Right kidney (tissue), 1 donor: ENCODE measurements at regions not wholly inside any gene's neighbourhood (a gene's known extent, or its start where the extent isn't known, plus 50 kb on each side); places are given as distances from the start of the nearest gene placed in this dataset.
A peak's percentile ranks its signal among the peaks of the same experiment; 100 is the strongest.

Experiments used
- DNase-seq: peaks from one replicate; pipeline ENCODE4 v3.0.0-alpha.2; 2016

- DNase-seq: no peak
These were observed 131.5 kb downstream of the FAM161A start for GRCh38 chr2:61722318-61722717.

- DNase-seq: no peak
These were observed 132.5 kb downstream of the FAM161A start for GRCh38 chr2:61721382-61721781.

GRCh38 chr2:61720911-61721310, 132.9 kb downstream of the FAM161A start:
- no peak for DNase-seq

GRCh38 chr2:61718965-61719364, 134.9 kb downstream of the FAM161A start:
- DNase-seq: no peak

GRCh38 chr2:61715506-61715905, 138.4 kb downstream of the FAM161A start:
- DNase-seq: no peak

DNA sequence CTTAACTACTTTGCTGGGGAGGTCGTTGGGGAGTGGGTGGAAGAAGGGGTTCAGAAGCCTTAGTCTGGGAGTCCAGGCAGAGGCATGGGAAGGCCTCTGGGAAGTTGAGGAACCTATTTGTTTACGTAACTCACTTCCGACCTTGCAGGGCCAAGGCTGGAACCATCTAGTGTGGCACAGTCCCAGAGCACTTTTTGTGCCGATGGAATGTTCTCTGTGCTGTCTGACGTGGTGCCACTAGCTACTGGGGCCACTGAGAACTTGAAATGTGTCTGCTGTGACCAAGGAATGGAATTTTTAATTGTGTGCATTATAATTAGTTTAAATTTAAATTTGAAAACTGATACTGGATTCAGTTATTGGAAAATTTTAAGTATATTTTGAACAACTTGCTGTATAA, 139.7 kb downstream of the FAM161A start:
- DNase-seq: no peak

DNA sequence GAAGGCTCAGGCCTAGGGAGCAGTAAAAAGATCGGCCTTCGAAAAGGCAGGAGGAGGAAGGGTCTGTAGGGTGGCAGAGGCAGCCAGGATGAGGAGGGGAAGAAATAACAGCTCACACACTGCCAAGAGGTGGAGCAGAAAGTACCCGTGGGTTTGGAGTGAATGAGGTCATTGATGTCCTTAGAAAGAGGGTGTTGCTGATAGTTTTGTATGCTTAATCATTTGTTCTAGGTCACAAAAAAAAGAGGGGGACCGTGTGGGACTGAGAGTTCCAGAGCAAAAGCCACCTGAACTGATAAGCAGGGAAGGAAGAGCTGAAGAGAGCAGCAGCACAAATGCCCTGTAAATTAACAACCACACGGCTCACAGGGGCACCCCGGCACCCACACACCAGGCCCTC, 140.4 kb downstream of the FAM161A start:
- no peak for DNase-seq

DNA sequence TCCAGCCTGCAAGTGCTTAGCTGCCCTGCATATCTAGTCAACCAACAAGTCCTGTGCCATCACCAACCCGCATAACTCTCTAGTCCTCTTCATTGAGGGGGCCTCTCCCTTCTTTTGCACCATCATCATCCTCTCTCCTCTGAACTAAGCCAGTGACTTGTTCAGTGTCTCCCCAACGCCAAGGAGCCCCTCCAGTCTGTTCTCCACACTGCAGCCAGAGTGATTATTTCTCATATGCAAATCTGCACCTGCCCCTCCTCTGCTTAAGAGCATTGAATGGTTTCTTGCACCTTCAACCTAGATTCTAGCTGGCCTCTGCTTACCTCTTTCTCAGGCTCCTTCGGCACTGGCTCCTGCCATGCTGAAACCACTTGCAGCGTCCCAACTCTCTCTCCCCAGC, 141.8 kb downstream of the FAM161A start:
- no peak for DNase-seq

DNA sequence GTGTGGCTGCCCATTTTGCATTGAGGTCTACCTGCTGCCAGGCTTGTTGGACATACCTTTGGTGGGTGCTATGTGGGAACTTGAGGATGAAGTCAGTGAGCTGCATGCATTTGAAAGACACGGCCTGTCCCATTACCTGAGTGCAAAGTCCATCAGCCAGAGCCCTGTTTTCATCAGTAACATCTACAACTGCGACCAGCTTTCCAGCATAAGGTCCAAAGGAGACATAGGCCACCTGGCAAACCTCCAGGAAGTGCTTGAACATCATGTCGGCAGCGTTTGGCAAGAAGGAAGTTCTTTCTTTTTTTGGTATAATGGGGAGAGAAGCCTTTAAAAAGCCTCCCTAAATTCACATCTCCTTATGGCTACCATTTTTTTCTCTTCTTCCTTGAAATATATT, 143.1 kb downstream of the FAM161A start:
- DNase-seq: no peak

DNA sequence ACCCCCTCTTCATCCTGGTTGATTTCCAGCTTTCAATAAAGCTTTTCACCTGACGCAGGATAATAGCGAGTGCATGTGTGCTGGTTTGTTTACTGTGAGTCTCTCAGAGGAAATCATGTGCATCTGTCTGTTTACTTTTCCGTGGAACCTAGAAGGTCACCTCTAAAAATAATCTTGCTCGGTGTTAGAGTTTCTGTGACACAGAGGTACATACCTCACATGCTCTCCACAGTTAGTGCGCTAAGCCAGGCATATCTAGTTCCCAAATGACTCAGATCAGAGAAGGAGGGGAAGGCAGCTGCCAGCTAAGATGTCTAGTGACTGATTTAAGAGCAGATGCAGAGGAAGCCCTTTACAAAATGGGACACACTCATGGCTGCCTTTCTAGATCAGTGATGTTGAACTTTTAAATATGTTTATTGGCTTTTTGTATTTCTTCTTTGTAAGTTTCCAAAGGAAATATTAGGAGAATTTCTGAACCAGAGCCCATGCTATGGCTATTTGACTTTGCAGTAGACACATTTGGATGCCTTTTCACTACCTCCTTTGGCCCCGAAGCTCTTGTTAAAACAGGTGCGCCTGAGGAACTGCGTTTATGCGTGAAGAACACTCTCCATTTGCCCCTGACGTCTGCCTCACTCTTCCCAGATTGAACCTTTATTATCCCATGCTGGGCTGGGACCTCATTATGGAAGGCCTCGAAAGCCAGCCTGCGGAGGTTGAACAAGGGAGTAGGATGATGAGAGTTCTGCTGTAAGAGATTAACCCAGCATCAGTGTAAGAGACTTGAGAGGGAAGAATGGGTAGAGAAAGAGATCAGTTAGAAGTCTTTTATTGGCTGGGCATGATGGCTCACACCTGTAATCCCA, 145.6 kb downstream of the FAM161A start:
- peak; percentile 34 for DNase-seq

DNA sequence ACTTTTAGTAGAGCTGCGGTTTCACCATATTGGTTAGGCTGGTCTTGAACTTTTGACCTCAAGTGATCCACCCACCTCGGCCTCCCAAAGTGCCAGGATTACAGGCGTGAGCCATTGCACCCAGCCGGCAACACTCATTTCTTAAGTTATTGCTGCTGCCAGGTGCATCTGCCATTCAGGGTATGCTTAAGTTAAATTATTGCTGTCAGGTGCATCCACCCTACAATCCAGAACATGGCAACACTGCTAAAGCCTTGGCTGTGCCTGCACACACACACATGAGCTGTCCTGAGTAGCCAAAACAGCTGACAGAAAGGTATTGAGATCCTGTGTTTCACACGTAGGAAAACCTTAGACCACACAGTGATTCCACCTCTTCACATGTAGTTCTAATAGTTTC, 148.2 kb downstream of the FAM161A start:
- DNase-seq: no peak

- DNase-seq: no peak
These were observed 149.5 kb downstream of the FAM161A start for GRCh38 chr2:61704364-61704763.

GRCh38 chr2:61702088-61702467, 151.8 kb downstream of the FAM161A start:
- DNase-seq: no peak

DNA sequence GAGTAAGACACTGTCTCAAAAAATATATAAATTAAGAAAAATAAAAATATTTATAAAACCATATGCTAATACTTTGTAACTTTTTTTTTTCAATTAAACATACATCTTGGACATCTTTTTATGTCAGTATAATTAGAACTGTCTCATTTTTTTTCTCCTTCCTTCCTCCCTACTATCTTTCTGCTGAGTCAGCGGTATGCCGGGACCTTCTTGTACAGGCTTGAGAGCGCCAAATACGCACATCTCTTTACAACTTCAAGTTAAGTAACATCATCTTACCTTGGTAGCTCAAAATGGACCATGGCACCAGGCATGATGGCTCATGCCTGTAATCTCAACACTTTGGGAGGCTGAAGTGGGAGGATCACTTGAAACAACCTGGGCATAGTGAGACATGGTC, 153.4 kb downstream of the FAM161A start:
- DNase-seq: no peak

GRCh38 chr2:61694312-61695274, 156.4 kb upstream of the XPO1 start:
- DNase-seq: peak; percentile 85

DNA sequence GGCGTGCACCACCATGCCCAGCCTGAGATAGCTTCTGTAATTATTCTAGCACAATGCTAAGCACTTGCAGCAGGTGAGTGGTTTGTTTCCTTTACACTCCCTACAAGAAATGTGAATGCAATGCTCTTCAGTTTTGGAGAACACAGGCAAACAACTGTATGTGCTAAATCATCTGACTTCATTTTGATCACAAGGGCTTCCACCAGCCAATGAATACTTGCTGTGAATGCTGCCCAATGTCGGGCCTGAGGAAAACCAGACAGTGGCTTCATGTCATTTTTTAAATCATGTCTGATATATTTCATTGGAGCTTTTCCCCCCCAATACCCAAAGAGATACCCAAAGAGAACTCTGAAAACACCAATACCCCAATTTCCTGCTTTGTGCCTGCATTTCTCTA, 155.6 kb upstream of the XPO1 start:
- DNase-seq: no peak

DNA sequence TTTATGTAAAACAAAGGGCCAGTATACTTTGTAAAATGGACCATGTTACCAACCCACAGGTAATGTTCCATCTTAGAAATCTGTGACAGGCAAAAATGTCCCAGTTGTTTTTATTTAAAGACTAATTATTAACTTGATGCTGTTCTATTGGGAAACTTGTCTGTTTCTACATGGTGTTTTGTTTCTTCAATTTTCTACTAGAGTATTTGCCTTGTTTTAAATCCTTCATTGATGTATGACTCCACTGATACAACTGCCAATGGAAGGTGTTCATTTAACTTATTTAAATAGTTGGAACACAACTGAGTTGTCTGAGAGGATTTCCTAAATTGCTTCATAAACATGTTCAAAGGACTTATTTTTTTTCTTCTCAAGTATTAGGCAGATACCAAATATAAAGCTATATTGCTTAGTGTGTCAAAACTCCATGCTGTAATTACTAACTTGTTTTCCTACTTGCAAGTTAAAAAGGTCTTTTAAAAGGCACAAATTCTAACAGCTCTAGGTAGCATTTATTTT, 152.0 kb upstream of the XPO1 start:
- DNase-seq: no peak

GRCh38 chr2:61689568-61689967, 151.4 kb upstream of the XPO1 start:
- DNase-seq: no peak

DNA sequence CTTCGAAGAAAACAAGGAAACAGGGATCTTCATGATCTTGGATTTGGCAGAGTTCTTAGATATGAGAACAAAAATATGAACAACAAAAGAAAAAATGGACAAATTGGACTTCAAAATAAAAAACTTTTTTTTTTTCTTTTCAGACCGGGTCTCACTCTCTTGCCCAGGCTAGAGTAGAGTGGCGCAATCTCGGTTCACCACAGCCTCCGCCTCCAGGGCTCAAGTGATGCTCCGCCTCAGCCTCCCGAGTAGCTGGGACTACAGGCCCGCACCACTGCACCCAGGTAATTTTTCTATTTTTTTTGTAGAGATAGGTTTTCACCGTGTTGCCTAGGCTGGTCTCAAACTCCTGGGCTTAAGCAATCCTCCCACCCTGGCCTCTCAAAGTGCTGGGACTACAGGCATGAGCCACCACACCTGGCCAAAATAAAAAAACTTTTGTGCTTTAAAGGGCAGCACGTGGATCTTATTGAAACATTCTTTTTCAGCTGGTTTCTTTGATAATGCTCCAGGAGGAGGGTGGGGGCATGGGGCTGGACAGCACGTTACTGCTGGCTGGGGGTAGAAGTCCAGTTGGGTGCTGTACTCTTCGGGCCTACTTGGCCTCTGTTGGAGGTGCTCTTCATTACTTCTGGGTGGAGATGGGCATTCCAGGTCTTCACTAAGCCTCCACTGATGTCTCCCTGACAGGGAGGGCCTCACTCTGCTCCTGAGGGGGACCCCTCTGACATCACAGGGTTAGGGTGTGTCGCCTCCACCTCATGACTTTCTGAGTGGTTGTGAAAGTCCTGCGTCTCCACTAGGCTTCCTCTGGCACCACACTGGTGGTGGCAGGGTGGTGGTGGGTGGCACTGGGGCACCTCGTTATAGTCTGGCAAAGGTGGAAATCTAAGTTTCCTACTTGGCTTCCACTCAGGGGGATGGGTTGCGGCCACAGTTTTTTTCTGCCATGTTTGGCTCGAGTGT, 150.5 kb upstream of the XPO1 start:
- DNase-seq: no peak

DNA sequence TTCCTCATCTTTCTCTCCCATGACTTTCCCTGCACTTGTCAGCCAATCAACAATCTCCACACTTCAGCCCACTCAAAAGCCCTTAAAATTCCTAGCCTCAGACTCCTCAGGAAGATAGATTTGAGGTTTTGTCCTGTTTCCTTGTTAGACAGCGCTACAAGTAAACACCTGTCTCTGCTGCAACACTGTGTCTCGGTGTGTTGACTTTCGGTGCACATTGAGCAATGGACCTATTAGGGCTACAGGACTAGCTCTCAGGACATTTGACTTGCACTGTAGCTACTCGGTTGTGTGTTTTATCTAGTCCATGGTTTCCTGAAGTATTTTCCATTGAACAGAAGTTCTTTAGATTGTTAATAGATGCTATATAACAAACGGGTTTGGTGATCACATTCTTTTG, 140.9 kb upstream of the XPO1 start:
- DNase-seq: no peak

DNA sequence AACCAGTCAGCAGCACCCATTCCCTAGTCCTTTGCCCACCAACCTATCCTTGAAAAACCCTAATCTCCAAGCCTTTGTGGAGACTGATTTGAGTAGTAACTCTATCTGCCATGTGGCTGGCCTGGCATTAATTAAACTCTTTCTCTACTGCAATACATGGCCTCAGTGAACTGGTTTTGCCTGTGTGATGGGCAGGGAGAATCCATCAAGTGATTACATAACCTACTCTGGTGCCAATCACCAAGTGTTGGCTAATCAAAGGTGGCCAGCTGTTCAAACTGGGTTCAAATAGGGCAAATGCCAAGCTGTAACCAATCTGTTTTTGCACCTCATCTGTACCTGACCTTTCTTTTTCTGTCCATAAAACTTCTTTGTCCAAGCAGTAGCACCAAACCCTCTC, 139.8 kb upstream of the XPO1 start:
- no peak for DNase-seq

GRCh38 chr2:61677306-61677705, 139.2 kb upstream of the XPO1 start:
- DNase-seq: no peak
